H1 (cell line): ENCODE measurements at regions not wholly inside any gene's neighbourhood (a gene's known extent, or its start where the extent isn't known, plus 50 kb on each side); places are given as distances from the start of the nearest gene placed in this dataset.

Experiments
- CTCF ChIA-PET: fragments of 300-600 bp; sonication (Branson Sonifier 250); formaldehyde crosslinking; loops from one replicate; lab custom pipeline; 2021; ENCODE audit not compliant: partially characterized antibody; lab: Charles Lee
- POLR2A ChIA-PET: fragments of 300-600 bp; sonication (Branson Sonifier 250); formaldehyde crosslinking; loops from one replicate; lab custom pipeline; 2021; ENCODE audit warnings: inconsistent platforms; ENCODE audit not compliant: partially characterized antibody; lab: Charles Lee
- DNase-seq, 2 experiments: peaks; one replicate each; pipeline versions ENCODE4 v3.0.0 to v3.0.0-alpha.2; 2010 to 2022; ENCODE audit warnings: low spot score in 2 of 2, low read depth in 1 of 2, mixed read lengths in 1 of 2
- FAIRE-seq: peaks from 2 replicates; lab custom pipeline; 2011; peaks lifted over from hg19 to GRCh38; lab: Jason Lieb, UNC
- H2AFZ ChIP-seq: 2 replicates; pipeline ENCODE4 v1.8.1; 2012; ENCODE audit warnings: low read length, inconsistent platforms
- H2AK5ac ChIP-seq: 2 replicates; pipeline ENCODE4 v1.6.1; 2013; ENCODE audit warnings: low read depth, low read length
- H2BK120ac ChIP-seq: replicated peaks from 2 replicates; pipeline ENCODE3; 2013; ENCODE audit warnings: low read depth, low read length, inconsistent platforms
- H2BK12ac ChIP-seq: 2 replicates; pipeline ENCODE4 v1.6.1; 2013; ENCODE audit warnings: low read depth, low read length
- H2BK15ac ChIP-seq: 2 replicates; pipeline ENCODE4 v1.6.1; 2013; ENCODE audit warnings: low read length
- H2BK20ac ChIP-seq: 2 replicates; pipeline ENCODE4 v1.6.1; 2013; ENCODE audit warnings: low read length
- H2BK5ac ChIP-seq: 2 replicates; pipeline ENCODE4 v1.6.1; 2013; ENCODE audit warnings: low read depth, low read length
- H3K14ac ChIP-seq: 2 replicates; pipeline ENCODE4 v1.6.1; 2013; ENCODE audit warnings: inconsistent platforms; ENCODE audit not compliant: insufficient read length
- H3K18ac ChIP-seq: 2 replicates; pipeline ENCODE4 v1.6.1; 2013; ENCODE audit warnings: low read length; ENCODE audit errors: extremely low read depth
- H3K23ac ChIP-seq: 2 replicates; pipeline ENCODE4 v1.6.1; 2013; ENCODE audit warnings: inconsistent platforms; ENCODE audit not compliant: insufficient read length
- H3K23me2 ChIP-seq: 2 replicates; pipeline ENCODE4 v1.6.1; 2013; ENCODE audit warnings: low read depth, low read length
- H3K27ac ChIP-seq: 2 replicates; pipeline ENCODE4 v1.6.1; 2011; ENCODE audit warnings: low read depth, low read length, inconsistent platforms
- H3K27me3 ChIP-seq, 4 experiments: replicated peaks in 1 of 4; 1 replicate in 1 of 4; 2 replicates in 3 of 4; pipeline versions ENCODE4 v1.6.1 to v1.8.1; 2011 to 2013; ENCODE audit warnings: low read length in 3 of 4, mild to moderate bottlenecking in 3 of 4, inconsistent platforms in 2 of 4, mixed read lengths in 2 of 4, moderate library complexity in 1 of 4; ENCODE audit not compliant: control insufficient read depth in 3 of 4, insufficient read depth in 3 of 4; ENCODE audit errors: extremely low read depth in 1 of 4
- H3K36me3 ChIP-seq, 4 experiments: 2 replicates each; pipeline versions ENCODE4 v1.6.1 to v1.8.1; 2011 to 2013; ENCODE audit warnings: mild to moderate bottlenecking in 4 of 4, low read length in 3 of 4, moderate library complexity in 2 of 4, control low read depth in 1 of 4, inconsistent platforms in 1 of 4; ENCODE audit not compliant: insufficient read depth in 4 of 4, control insufficient read depth in 2 of 4
- H3K4ac ChIP-seq: replicated peaks from 2 replicates; pipeline ENCODE3; 2013; ENCODE audit warnings: low read length, low read depth, mixed read lengths, inconsistent platforms; ENCODE audit not compliant: insufficient read length
- H3K4me1 ChIP-seq, 4 experiments: replicated peaks in 1 of 4; 1 replicate in 1 of 4; 2 replicates in 3 of 4; pipeline versions ENCODE4 v1.6.1 to v1.8.1; 2011 to 2013; ENCODE audit warnings: low read length in 3 of 4, inconsistent platforms in 2 of 4, mixed read lengths in 1 of 4; ENCODE audit not compliant: insufficient read depth in 4 of 4, control insufficient read depth in 3 of 4
- H3K4me2 ChIP-seq, 2 experiments: 2 replicates each; pipeline versions ENCODE4 v1.6.1 to v1.8.1; 2011 to 2013; ENCODE audit warnings: low read depth in 2 of 2, low read length in 2 of 2, control low read depth in 1 of 2, inconsistent platforms in 1 of 2, mild to moderate bottlenecking in 1 of 2; ENCODE audit not compliant: insufficient read depth in 1 of 2
- H3K4me3 ChIP-seq, 4 experiments: fragments of 200-600, 300-600 bp in 1 of 4; sonication (generic), shearing (Covaris generic), sonication (Bioruptor Twin) in 1 of 4; 2 replicates each; pipeline versions ENCODE4 v1.5.1 to v1.8.1; 2011 to 2016; ENCODE audit warnings: low read length in 4 of 4, low read depth in 3 of 4, control low read depth in 2 of 4, inconsistent platforms in 2 of 4, mild to moderate bottlenecking in 2 of 4, mixed read lengths in 1 of 4, moderate library complexity in 1 of 4; ENCODE audit not compliant: insufficient read depth in 2 of 4; ENCODE audit errors: extremely low read depth in 1 of 4
- H3K56ac ChIP-seq: replicated peaks from 2 replicates; pipeline ENCODE3; 2013; ENCODE audit warnings: low read depth, mild to moderate bottlenecking, mixed read lengths, low read length, inconsistent platforms; ENCODE audit not compliant: insufficient read length
- H3K79me1 ChIP-seq: 2 replicates; pipeline ENCODE4 v1.6.1; 2013; ENCODE audit warnings: low read depth, low read length, control low read depth
- H3K79me2 ChIP-seq, 2 experiments: 2 replicates each; pipeline versions ENCODE4 v1.6.1 to v1.8.1; 2012 to 2013; ENCODE audit warnings: low read length in 2 of 2, mild to moderate bottlenecking in 2 of 2, inconsistent platforms in 1 of 2; ENCODE audit not compliant: insufficient read depth in 2 of 2, control insufficient read depth in 1 of 2
- H3K9ac ChIP-seq, 4 experiments: replicated peaks in 1 of 4; 1 replicate in 1 of 4; 2 replicates in 3 of 4; pipeline versions ENCODE4 v1.6.1 to v1.8.1; 2011 to 2013; ENCODE audit warnings: low read depth in 3 of 4, low read length in 3 of 4, control low read depth in 2 of 4, mild to moderate bottlenecking in 2 of 4, moderate library complexity in 2 of 4, inconsistent platforms in 1 of 4; ENCODE audit errors: extremely low read depth in 1 of 4
- H3K9me3 ChIP-seq, 2 experiments: 2 replicates each; pipeline versions ENCODE4 v1.6.1 to v1.8.1; 2012 to 2013; ENCODE audit warnings: mild to moderate bottlenecking in 2 of 2, moderate library complexity in 2 of 2, control low read depth in 1 of 2, inconsistent platforms in 1 of 2, low read depth in 1 of 2, low read length in 1 of 2, mixed read lengths in 1 of 2; ENCODE audit not compliant: insufficient read depth in 2 of 2
- H4K20me1 ChIP-seq, 2 experiments: replicated peaks in 1 of 2; 2 replicates each; pipeline versions ENCODE3 to v1.8.1; 2011 to 2013; ENCODE audit warnings: inconsistent platforms in 2 of 2, low read length in 2 of 2, mild to moderate bottlenecking in 1 of 2; ENCODE audit not compliant: insufficient read depth in 2 of 2, control insufficient read depth in 1 of 2
- H4K5ac ChIP-seq: 2 replicates; pipeline ENCODE4 v1.6.1; 2013; ENCODE audit warnings: low read length, low read depth, mixed read lengths, inconsistent platforms; ENCODE audit not compliant: insufficient read length
- H4K8ac ChIP-seq: 2 replicates; pipeline ENCODE4 v1.8.0; 2013; ENCODE audit warnings: mild to moderate bottlenecking, moderate library complexity, low read length, inconsistent platforms; ENCODE audit not compliant: insufficient read depth; ENCODE audit errors: extremely low read depth
- H4K91ac ChIP-seq: replicated peaks from 2 replicates; pipeline ENCODE3; 2013; ENCODE audit warnings: low read length, mixed read lengths, inconsistent platforms; ENCODE audit not compliant: insufficient read length
- BACH1 ChIP-seq: IDR thresholded peaks from 2 replicates; pipeline ENCODE4 v1.6.1; 2012; ENCODE audit warnings: low read length, improper control_type of control experiment
- CEBPB ChIP-seq: IDR thresholded peaks from 2 replicates; pipeline ENCODE4 v1.6.1; 2012; ENCODE audit warnings: low read depth, low read length
- CREB1 ChIP-seq: IDR thresholded peaks from 2 replicates; pipeline ENCODE4 v1.6.1; 2012; ENCODE audit warnings: inconsistent platforms
- CTBP2 ChIP-seq: IDR thresholded peaks from 2 replicates; pipeline ENCODE4 v1.7.0; 2011; ENCODE audit warnings: borderline replicate concordance, mild to moderate bottlenecking, moderate library complexity, mixed read lengths, low read length; ENCODE audit not compliant: insufficient read depth, insufficient read length
- CTCF ChIP-seq, 3 experiments: IDR thresholded peaks; 1 replicate in 2 of 3; 2 replicates in 1 of 3; pipeline versions ENCODE4 v1.5.1 to v1.6.1; 2011; ENCODE audit warnings: low read length in 3 of 3, mild to moderate bottlenecking in 3 of 3, inconsistent platforms in 2 of 3, low read depth in 1 of 3, moderate library complexity in 1 of 3; ENCODE audit not compliant: insufficient read depth in 1 of 3; ENCODE audit errors: control extremely low read depth in 1 of 3
- EGR1 ChIP-seq: IDR thresholded peaks from 2 replicates; pipeline ENCODE4 v1.6.1; 2011; ENCODE audit warnings: low read depth, low read length, borderline replicate concordance
- HDAC2 ChIP-seq, 2 experiments: fragments of 300-600 bp in 1 of 2; sonication (generic) in 1 of 2; IDR thresholded peaks; 2 replicates each; pipeline ENCODE4 v1.6.1; 2011 to 2012; ENCODE audit warnings: low read depth in 2 of 2, low read length in 2 of 2, mild to moderate bottlenecking in 2 of 2, moderate library complexity in 2 of 2, borderline replicate concordance in 1 of 2, inconsistent platforms in 1 of 2
- POLR2AphosphoS5 ChIP-seq: IDR thresholded peaks from 2 replicates; pipeline ENCODE4 v1.6.1; 2011; ENCODE audit warnings: low read depth, low read length
- RBBP5 ChIP-seq: IDR thresholded peaks from 2 replicates; pipeline ENCODE4 v1.7.1; 2012; ENCODE audit warnings: low read depth, mild to moderate bottlenecking, inconsistent platforms, low read length, moderate library complexity, borderline replicate concordance
- SP1 ChIP-seq: IDR thresholded peaks from 2 replicates; pipeline ENCODE4 v1.6.1; 2011; ENCODE audit warnings: low read depth, low read length
- SP2 ChIP-seq: IDR thresholded peaks from 2 replicates; pipeline ENCODE4 v1.6.1; 2012; ENCODE audit warnings: mild to moderate bottlenecking, low read length, inconsistent platforms
- SP4 ChIP-seq: IDR thresholded peaks from 2 replicates; pipeline ENCODE4 v1.6.1; 2012; ENCODE audit warnings: low read length, inconsistent platforms
- WGBS, 2 experiments: shearing (Covaris generic) in 1 of 2; methylation state at CpG; one replicate each; pipeline versions ENCODE4 v1.1.6 to v1.1.7; 2013 to 2015; ENCODE audit warnings: low lambda C conversion rate in 2 of 2, mixed read lengths in 2 of 2, inconsistent platforms in 1 of 2, low coverage in 1 of 2, missing lambda C conversion rate in 1 of 2; ENCODE audit not compliant: insufficient replicate concordance in 2 of 2, insufficient coverage in 1 of 2, insufficient read length in 1 of 2; ENCODE audit errors: extremely low coverage in 1 of 2, missing lambda C conversion rate in 1 of 2; 5-methylcytosine and 5-hydroxymethylcytosine counted together

GRCh38 chr7:49094866-49095265 lies 170.5 kb downstream of the CDC14C start:
- H3K4ac ChIP-seq = no peak overlapping the region
- H3K27ac ChIP-seq = no peak overlapping the region
- H3K4me3 ChIP-seq = no peak overlapping the region
- H4K5ac ChIP-seq = no peak overlapping the region
- H3K14ac ChIP-seq = no peak overlapping the region
- no peaks in the 10 kb centered on the region for H3K23me2 ChIP-seq
- H3K27me3 ChIP-seq = no peaks in the 10 kb centered on the region
- no peaks in the 10 kb centered on the region; a peak in 1 of 4 replicates for H3K9me3 ChIP-seq
- H3K79me2 ChIP-seq = no peaks in the 10 kb centered on the region
- H2BK12ac ChIP-seq = no peak overlapping the region; the same call in 1 of the 2 replicates
- TF ChIP-seq CEBPB (no peak), POLR2AphosphoS5 (no peak), BACH1 (no peak), CREB1 (no peak), CTBP2 (no peak), SP2 (no peak), RBBP5 (no peak), CTCF (IDR thresholded peaks at IDR 0.05; ENCODE audit: control extremely low read depth in 1 of 3, insufficient read depth in 1 of 3, low read depth in 1 of 3, low read length in 3 of 3) (no peak), SP1 (no peak), HDAC2 (IDR thresholded peaks at IDR 0.05; ENCODE audit: borderline replicate concordance in 1 of 2, low read depth in 2 of 2, low read length in 2 of 2) (no peak), EGR1 (no peak), SP4 (no peak)
- CTCF ChIA-PET = interaction anchor here (0.9 to 3.0 kb wide), 5 partner anchors 11 to 148 kb away, joined by 3 to 13 read pairs (median 4); no protein-coding TSS in a partner anchor
- H2BK120ac ChIP-seq = peak overlapping the region; percentile 13
- H2BK15ac ChIP-seq = peak overlapping the region; percentile 96; the same call in 1 of the 2 replicates
- H3K18ac ChIP-seq = no peak overlapping the region
- FAIRE-seq (no peak), DNase-seq (no peak)
- no peak overlapping the region for H3K9ac ChIP-seq
- H3K4me1 ChIP-seq = peaks cover under 1 to 13% (median 3%) of the 10 kb centered on the region in 4 experiments; a peak in 5 of 7 replicates
- WGBS, 2 experiments = 94% methylated on average over 2 of the region's 2 CpGs; no CpG with 5 or more reads in 1 of the 2 experiments
- POLR2A ChIA-PET = no interaction called here
- H3K36me3 ChIP-seq = no peaks in the 10 kb centered on the region
- no peak overlapping the region for H2AK5ac ChIP-seq
- H3K56ac ChIP-seq = no peak overlapping the region
- H3K4me2 ChIP-seq = no peak overlapping the region
- H3K79me1 ChIP-seq = no peaks in the 10 kb centered on the region
- no peak overlapping the region; the same call in 1 of the 2 replicates for H2BK5ac ChIP-seq
- no peaks in the 10 kb centered on the region for H4K20me1 ChIP-seq
- H2BK20ac ChIP-seq = peak overlapping the region; percentile 24; the same call in 1 of the 2 replicates
- no peak overlapping the region for H4K8ac ChIP-seq
- H4K91ac ChIP-seq = peak overlapping the region; percentile 25
- H2AFZ ChIP-seq = 0 out of 2 replicates have a peak overlapping the region, but pooled peaks have one; percentile 83
- H3K23ac ChIP-seq = no peak overlapping the region
